DND-41 (cell line): ENCODE measurements at regions not wholly inside any gene's neighbourhood (a gene's known extent, or its start where the extent isn't known, plus 50 kb on each side); places are given as distances from the start of the nearest gene placed in this dataset.

ENCODE experiments used
- CTCF ChIP-seq: IDR thresholded peaks from 2 replicates; pipeline ENCODE4 v1.5.1; 2012; ENCODE audit warnings: borderline replicate concordance, low read length, moderate library complexity, mild to moderate bottlenecking; ENCODE audit not compliant: poor library complexity, severe bottlenecking; ENCODE audit errors: extremely low read depth
- EZH2 ChIP-seq: IDR thresholded peaks from 3 replicates; pipeline ENCODE4 v1.6.1; 2012; ENCODE audit warnings: borderline replicate concordance, low read depth, mild to moderate bottlenecking, moderate library complexity, low read length, inconsistent platforms; ENCODE audit not compliant: severe bottlenecking

- TF ChIP-seq CTCF (no peak), EZH2 (no peak)
Measured at GRCh38 chr13:52949044-52949443, 79.6 kb upstream of the OLFM4 start.
